Superior temporal gyrus (tissue), 1 donor: ENCODE measurements at regions not wholly inside any gene's neighbourhood (a gene's known extent, or its start where the extent isn't known, plus 50 kb on each side); places are given as distances from the start of the nearest gene placed in this dataset.
"Not testable (repeated sequence)": the region's sequence is repeated elsewhere in the genome, so short reads cannot be mapped to it uniquely, and the experiment has no call there.

Experiments used
- DNase-seq: peaks from one replicate; pipeline ENCODE4 v3.0.0-alpha.2; 2016; ENCODE audit errors: extremely low spot score

DNA sequence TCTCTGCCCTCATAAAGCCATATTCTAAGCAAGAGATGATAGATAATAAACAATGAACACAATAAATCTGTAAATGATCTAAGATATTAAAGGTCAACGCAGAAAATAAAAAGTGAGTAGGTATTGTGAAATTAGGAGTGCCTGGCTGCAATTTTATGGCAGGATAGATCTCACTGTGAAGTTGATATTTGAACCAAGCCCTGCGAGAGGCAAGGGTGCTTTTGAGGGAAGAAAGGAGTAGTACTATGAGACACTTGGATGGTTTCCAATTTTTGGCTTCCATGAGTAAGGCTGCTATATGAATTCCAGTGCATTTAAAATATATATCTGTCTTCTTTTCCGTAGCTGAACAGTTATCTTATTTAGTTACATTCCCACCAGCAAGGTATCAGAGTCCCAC, 720.0 kb upstream of the CNTN5 start:
- no peak for DNase-seq

DNA sequence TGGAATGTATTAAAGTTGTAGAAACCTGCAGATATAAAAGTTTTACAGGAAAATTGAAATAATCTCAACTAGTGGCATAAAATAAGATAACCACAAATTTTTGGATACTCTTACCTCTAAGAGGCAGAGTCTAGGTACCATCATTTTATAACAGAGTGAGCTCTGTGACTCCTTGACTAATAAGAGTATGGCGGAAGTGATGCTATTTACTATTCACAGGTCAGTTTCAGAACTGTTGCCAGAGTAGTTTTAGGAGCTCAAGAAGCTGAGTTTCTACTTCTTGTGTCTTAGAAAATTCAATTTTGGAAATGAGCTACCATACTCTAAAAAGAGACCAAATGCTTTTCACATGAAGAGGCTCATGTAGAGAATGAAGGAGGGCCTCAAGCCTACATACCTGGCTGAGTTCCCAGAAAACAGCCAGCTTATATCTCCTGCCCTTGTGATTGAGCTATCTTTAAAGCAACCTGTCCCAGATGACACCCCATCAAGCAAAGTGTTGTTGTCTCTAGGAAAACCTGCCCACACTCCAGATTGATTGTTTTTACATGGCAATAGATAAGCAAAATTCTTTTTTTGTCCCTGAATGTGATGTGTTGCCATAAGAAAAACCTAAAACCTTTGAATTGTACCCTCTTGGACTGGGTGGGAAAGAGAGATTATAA, 712.8 kb upstream of the CNTN5 start:
- no peak for DNase-seq

DNA sequence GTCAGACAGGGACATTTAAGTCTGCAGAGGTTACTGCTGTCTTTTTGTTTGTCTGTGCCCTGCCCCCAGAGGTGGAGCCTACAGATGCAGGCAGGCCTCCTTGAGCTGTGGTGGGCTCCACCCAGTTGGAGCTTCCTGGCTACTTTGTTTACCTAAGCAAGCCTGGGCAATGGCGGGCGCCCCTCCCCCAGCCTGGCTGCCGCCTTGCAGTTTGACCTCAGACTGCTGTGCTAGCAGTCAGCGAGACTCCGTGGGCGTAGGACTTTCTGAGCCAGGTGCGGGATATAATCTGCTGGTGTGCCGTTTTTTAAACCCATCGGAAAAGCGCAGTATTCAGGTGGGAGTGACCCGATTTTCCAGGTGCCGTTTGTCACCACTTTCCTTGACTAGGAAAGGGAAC, 690.4 kb upstream of the CNTN5 start:
- DNase-seq, result not testable (repeated sequence)

DNA sequence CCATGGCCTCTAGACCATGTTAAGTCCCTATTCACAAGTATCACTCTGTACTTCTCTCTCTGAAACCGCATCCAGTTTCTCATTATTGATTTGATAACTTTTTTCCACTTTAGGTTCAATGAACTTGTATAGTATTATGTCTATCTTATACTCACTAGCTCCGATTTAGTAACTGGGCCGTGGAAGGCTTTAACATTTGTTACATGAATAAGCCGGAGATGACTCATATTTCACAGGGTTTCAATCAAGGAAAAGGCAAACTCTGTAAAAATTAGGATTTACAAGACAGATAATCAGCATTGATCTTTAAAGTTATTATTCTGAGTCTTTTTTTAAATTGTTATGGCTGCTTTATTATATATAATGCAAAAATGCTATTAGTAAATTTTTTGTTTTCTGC, 662.2 kb upstream of the CNTN5 start:
- no peak for DNase-seq

DNA sequence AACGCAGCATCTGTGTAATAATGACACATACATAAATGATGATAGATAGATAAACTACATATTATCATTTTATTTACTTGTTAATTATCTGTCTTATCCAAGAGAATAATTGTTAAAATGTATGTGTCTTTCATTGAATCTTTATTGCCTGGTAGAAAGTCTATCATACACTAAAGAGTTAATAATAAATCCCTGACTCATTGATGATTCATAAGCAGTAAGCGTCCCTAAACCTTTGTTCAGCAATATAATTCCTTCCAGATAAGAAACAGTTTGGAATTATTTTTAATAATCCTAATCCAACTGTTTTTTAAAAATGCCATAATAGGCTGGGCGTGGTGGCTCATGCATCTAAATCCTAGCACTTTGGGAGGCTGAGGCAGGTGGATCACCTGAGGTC, 655.6 kb upstream of the CNTN5 start:
- no peak for DNase-seq

DNA sequence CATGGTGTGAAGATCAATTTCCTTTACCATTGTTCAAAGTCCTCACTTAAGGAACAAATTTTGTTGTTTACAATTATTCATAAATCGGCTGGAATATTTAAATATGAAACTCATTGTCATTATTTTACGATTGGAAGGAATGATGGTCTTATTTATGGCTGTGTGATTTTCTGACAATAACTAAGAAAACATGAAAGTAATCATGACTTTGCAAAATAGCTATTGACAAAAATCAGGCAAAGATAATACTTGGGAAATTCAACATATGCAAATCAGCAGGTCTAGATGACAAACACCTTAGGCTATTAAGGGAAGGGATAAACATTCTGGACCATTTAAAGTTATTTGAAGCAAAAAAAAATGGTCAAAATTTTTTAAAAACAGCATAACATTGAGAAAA, 654.8 kb upstream of the CNTN5 start:
- no peak for DNase-seq

DNA sequence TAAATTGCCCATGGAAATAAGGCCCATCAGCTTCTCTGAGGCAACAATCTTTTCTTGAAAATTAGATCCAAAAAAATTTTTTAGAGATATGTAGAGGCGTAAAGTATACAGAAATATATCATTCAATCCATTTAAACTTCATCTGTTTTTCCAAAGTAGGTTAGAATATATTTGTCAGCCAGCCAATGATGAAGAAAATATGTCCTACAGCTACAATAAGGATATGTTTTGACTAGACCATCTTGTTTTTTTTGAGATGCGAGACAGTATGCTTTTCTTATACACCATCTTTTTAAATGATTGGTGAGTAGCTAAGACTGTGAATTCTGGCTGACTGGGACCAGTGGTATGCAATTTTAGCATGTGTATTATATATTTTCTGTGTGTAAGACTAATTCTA, 630.4 kb upstream of the CNTN5 start:
- DNase-seq, result peak; percentile 30

DNA sequence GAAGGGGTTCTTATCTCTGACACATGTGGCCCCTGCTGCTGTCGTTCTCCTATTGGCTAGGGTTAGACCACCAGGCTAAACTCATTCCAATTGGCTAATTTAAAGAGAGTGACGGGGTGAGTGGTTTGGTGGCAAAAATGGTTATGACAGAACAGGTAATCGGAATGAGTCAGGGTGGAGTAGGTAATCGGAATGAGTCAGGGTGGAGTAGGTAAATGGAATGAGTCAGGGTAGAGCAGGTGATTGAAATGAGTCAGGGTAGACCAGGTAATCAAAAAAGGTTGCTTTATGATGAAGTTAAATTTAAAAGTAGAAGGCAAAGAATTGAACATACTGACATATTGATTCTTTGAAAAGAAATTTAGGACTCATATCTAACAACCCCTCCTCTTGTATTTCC, 626.2 kb upstream of the CNTN5 start:
- not testable (repeated sequence) for DNase-seq

DNA sequence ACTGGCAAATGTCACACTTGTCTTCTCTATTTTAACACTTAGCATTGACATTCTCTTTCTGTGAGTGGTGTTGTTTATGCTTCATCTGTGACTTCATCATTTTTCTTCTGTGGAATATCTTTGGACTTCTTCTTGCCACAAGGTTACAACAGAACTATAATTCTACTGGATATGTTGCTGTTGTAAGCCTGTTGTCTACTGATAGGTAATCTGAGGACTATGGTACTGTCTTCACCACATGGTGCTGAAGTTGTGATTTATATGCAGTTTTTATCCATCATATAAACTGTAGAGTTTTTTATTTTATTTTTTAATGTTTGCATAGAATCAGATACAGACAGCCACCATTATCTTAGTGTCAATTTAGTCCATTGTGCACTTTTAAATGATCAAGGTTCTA, 622.2 kb upstream of the CNTN5 start:
- DNase-seq, result no peak

DNA sequence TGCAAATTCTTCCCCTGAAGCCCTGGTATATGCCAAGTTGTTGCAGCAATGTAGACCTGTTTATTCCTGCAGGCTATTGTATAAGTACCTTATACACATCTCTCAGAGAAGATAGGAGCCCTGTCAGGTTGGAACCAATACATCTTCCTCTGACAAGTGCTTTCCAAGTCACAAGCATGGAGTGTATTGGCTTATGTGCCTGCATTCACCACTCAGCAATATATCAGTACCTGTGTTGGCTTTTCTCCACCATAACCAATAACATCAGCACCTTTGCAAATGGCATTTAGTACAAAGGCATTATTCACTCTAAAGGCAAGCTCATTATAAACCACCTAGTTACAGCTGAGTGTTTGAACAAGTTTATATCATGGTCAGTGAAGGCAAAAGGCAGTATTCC, 611.7 kb upstream of the CNTN5 start:
- no peak for DNase-seq

DNA sequence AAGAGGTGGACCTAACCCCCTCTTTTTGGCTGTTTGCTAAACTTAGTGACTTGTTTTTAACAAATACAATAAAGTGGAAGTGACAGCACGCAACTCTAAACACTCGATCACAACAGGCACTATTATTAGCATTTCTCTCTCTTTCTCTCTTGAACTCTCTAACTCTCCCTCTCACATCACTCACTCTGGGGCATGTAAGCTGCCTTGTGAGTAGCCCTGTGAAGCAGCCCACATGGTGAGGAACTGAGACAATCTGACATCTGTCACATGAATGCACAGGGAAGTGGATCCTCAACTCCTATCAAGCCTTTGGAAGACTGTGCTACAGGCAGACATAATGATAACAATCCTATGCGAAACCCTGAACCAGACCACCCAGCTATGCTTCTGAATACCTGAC, 609.0 kb upstream of the CNTN5 start:
- DNase-seq, result no peak

DNA sequence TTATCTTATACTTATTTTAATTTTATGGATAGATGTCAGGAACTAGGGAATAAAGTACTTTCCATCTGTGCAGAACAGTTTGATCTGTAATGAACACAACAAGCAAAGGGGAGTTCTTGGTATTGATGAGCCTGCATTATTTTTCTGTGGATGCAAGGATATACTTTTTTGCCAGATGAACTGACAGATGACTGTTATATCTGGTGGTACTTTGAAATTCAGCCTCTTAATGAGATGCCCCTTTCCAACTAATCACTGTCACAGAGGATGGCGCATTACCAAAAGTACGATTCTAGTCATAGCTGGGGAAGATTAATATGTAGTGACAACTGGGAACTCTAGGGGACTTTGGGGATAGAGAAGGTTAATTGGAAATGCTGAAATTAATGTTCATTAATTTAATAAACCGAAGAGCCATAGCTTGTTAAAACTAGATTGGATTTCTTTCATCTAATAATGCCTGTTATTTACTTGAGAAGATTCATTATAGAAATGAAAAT, 603.4 kb upstream of the CNTN5 start:
- DNase-seq, result no peak

DNA sequence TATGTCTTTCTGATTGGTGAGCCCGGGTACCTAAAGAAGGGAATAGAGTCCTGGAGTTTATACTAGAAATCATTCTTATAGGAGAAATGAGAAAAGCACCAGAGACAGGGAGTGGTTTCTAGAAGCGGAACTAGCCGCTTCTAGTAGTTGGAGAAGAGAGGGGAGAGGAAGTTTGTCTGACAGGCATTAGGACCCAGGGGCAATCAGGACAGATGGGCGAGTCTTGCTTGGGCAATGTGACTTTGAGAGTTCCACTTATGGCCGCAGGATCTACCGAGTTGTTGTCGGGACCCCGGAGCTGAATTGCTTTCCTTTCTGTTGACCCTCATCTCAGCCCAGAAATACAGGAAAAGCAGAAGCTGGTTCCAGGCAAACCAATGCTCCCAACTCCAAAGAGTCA, 596.8 kb upstream of the CNTN5 start:
- DNase-seq, result no peak

DNA sequence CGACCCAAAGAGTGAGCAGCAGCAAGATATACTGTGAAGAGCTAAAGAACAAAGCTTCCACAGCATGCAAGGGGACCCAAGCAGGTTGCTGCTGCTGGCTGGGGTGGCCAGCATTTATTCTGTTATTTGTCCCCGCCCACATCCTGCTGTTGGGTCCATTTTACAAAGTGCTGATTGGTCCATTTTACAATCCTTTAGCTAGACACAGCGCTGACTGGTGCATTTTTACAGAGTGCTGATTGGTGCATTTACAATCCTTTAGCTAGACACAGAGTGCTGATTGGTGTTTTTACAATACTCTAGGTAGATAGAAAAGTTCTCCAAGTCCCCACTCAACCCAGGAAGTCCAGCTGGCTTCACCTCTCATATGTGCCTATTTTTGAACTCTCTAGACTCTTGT, 596.0 kb upstream of the CNTN5 start:
- not testable (repeated sequence) for DNase-seq

DNA sequence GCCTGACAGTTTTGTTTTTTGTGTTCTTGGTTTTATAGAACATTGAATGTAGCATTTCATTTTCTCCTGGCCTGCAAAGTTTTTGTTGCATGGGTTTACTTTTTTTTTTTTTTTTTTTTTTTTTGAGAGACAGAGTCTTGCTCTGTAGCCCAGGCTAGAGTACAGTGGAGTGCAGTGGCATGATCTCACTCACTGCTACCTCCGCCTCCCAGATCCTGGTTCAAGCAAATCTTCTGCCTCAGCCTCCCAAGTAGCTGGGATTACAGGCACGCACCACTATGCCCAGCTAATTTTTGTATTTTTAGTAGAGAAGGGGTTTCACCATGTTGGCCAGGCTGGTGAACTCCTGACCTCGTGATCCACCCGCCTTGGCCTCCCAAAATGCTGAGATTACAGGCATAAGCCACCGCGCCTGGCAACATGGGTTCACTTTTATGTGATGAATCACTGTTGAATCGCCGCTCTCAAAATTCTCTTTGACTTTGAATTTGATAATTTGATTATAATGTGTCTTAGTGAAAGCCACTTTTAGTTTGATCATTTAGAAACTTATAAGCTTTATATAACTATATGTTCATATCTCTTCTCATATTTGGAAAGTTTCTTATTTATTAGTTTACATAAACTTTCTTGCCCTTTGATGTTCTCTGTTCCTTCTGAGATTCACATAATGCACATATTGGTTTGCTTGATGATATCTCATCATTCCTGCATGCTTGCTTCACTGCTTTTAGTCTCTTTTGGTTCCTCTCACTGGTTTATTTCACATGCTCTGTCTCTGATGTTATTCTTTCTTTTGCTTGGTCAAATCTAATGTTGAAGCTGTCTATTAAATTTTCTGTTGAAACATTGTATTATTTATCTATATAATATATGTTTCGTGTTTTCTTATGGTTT, 589.0 kb upstream of the CNTN5 start:
- DNase-seq, result no peak

DNA sequence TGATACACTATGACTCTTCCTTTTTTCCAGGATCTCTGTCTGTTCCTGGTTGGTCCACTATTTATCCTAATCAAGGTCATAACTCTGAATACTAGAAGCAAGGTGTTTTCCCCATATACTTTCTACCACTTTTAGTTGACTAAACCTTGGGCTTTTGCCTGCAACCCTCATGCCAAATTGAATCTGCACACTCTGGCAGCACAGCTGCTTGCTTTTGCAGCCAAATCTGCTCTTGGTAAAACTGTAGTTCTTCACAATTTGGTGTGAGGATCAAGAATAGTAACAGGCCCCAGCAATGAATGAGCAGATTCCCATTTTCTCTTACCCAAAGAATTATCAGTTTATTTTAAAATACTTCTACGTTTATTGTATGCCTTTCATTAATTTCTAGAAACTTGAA, 586.5 kb upstream of the CNTN5 start:
- DNase-seq, result peak; percentile 52

DNA sequence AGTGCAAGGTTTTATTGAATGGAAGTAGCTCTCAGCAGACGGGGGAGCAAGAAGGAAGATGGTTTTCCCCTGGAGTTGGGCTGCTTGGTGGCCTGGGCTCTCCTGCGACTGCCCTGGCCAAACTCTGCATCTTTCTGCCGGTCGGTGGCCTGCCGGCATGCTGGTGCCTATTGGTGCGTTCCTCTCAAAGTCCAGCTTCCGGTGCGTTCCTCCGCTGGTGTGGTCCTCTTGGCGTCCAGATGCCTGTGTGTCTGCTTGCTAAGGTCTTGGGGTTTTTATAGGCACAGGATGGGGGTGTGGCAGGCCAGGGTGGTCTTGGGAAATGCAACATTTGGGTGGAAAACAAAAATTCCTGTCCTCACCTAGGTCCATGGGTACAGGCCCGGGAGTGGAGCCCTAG, 567.4 kb upstream of the CNTN5 start:
- DNase-seq, result no peak

DNA sequence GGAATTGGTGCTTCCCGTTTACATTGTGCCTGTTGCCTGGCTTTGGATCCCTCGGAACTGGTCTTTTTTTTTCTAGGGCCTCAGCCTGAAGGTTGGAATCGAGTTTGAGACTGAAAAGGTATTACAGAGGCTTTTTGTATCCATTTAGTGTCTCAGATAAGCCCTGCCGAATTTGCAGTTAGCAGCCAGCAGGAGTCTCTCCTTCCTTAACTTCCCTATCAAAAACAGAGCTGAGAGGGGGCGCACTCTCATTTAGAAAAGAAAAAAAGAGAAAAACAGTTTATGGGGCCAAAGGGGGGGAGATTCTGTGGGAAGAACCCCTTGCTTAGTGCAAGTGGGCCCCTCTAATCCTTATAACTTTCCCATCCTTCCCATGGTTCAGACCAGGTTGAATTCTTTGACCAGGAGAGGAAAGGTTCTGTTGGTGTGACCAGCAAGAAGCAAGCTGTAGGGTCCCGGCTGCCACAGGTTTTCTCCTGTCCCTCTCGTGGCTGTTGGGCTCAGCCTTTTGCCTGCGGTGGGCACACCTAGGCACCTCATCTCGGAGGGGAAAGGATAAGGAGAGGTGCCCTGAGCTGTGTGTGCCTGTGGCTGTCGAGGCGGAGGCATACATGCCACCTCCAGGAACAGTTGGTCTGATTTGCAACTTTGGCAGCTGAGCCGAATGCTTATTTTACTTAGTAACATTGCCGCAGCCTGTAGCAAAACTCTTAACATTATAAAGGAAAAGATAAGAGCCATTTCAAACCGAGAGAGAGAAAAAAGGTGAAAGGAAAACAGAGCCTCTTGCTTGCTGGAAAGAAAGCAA, 565.0 kb upstream of the CNTN5 start:
- DNase-seq, result no peak

DNA sequence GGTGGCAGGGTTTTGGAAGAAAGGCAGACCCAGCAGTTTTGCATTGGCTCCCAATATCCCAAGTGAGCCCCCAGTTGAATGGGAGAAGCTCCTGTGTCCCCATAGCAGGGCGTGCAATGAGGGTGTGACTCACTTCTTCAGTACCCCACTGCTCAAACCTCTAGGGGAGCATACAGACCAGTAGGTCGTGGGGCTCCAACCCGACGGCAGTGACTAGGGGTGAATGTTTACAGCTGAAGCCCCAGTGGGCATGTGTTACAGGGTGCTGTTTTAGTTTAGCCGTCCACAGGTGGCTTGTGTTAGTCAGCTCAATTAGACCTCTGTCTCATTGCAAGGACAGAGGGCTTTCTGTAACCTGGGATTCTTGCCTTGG, 564.5 kb upstream of the CNTN5 start:
- DNase-seq, result no peak

DNA sequence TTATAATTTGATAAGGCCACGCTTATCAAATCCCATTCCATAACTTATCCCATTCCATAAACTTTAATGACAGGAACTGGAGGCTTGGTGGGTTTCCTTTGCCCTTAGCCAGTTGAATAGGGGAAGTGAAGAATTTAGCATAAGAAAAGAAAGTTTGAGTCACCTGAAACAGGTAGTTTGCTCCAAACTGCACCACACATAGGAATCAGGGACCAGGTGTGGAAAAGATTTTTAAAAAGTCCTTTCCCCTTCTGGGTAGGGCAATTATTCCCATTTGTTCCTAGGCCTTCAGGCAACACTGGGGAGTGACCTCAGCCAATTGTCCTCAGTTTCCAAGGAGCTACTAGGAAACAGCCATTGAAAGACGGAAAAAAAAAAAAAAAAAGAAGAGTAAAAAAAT, 525.7 kb upstream of the CNTN5 start:
- DNase-seq, result no peak

DNA sequence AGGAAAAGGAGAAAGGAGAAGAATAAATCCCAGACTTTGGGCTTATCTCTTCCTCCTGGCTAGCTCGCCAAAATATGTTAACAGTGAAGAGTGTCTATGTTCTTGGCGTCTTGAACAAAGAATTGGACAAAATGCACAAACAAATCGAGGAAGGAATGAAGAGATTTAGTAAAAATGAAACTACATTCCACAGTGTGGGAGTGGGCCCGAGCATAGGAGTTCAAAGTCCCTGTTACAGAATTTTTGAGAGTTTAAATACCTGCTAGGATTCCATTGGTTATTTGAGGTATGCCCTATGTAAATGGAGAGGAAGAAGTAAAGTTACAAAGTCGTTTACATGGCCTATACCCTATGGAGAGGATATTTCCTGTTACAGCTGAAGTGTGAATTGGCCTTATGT, 525.1 kb upstream of the CNTN5 start:
- no peak for DNase-seq

DNA sequence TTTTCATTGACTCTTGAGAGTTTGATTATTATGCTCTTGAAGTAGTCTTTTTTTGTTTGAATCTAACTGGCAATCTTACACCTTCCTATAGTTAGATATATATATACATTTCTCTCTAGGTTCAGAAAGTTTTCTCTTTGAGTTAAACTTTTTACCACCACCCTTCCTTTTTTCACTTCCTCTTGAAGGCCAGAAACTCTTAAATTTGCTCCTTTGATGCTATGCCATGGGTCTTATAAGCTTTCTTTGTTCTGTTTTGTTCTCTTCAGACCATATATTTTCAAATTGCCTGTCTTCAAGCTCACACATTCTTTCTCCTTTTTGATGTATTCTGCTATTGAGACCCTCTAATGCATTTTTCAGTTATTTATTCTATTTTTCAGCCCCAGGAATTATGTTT, 513.5 kb upstream of the CNTN5 start:
- no peak for DNase-seq
